K562 (cell line): ENCODE measurements at regions not wholly inside any gene's neighbourhood (a gene's known extent, or its start where the extent isn't known, plus 50 kb on each side); places are given as distances from the start of the nearest gene placed in this dataset.

Experiments
- ATAC-seq: fragments of 200-7000 bp; cut with Tn5 transposase; 3 replicates; pipeline ENCODE4 v1.9.1; 2020; ENCODE audit warnings: moderate library complexity
- BruUV-seq: library from RNA; stranded (reverse); fragments of 400-500 nt; replicated peaks from 2 replicates; lab custom pipeline; 2021; lab: Mats Ljungman, UMichigan
- CTCF ChIA-PET: fragments of 300-600 bp; formaldehyde crosslinking; extraction: SDS; loops from one replicate; lab custom pipeline; 2021; ENCODE audit warnings: low intra/inter-chr PET ratio; lab: Yijun Ruan, JAX
- POLR2A ChIA-PET: fragments of 300-600, 350-650 bp; sonication (Branson Sonifier 250); formaldehyde crosslinking; extraction: SDS; loops from one replicate; lab custom pipeline; 2021; ENCODE audit warnings: antibody characterized with exemption, inconsistent platforms; lab: Yijun Ruan, JAX
- DNase-seq, 4 experiments: peaks; one replicate each; pipeline versions ENCODE4 v3.0.0 to v3.0.0-alpha.2; 2011 to 2018; ENCODE audit warnings: low spot score in 3 of 4, mixed read lengths in 3 of 4; ENCODE audit errors: extremely low read depth in 1 of 4
- FAIRE-seq: peaks from 2 replicates; lab custom pipeline; 2011; peaks lifted over from hg19 to GRCh38; lab: Jason Lieb, UNC
- H2AFZ ChIP-seq: 2 replicates; pipeline ENCODE4 v1.6.0; 2011; ENCODE audit warnings: low read depth, low read length, control low read depth, inconsistent platforms
- H3K27ac ChIP-seq: fragments of 200-600 bp; 3 replicates; pipeline ENCODE4 v1.8.0; 2011; ENCODE audit warnings: low read depth, mild to moderate bottlenecking, control low read depth, inconsistent platforms, low read length, moderate library complexity, mixed read lengths; ENCODE audit errors: extremely low read depth
- H3K27me3 ChIP-seq, 2 experiments: fragments of 300-600 bp in 1 of 2; 2 replicates in 1 of 2; 3 replicates in 1 of 2; pipeline versions ENCODE4 v1.6.0 to v1.8.0; 2011; ENCODE audit warnings: inconsistent platforms in 2 of 2, low read length in 2 of 2, mild to moderate bottlenecking in 1 of 2, mixed read lengths in 1 of 2, moderate library complexity in 1 of 2; ENCODE audit not compliant: control insufficient read depth in 2 of 2, insufficient read depth in 2 of 2
- H3K36me3 ChIP-seq: fragments of 300-600 bp; 3 replicates; pipeline ENCODE4 v1.8.0; 2011; ENCODE audit warnings: mild to moderate bottlenecking, low read length, inconsistent platforms; ENCODE audit not compliant: control insufficient read depth, insufficient read depth
- H3K4me1 ChIP-seq, 2 experiments: fragments of 200-600 bp in 1 of 2; replicated peaks in 1 of 2; 2 replicates in 1 of 2; 3 replicates in 1 of 2; pipeline versions ENCODE4 v1.5.1 to v1.8.0; 2011; ENCODE audit warnings: inconsistent platforms in 2 of 2, low read length in 2 of 2, mild to moderate bottlenecking in 1 of 2, mixed read lengths in 1 of 2, moderate library complexity in 1 of 2; ENCODE audit not compliant: control insufficient read depth in 2 of 2, insufficient read depth in 2 of 2
- H3K4me2 ChIP-seq: 2 replicates; pipeline ENCODE4 v1.6.1; 2011; ENCODE audit warnings: low read length, control low read depth, inconsistent platforms, mixed read lengths; ENCODE audit not compliant: insufficient read depth
- H3K4me3 ChIP-seq: fragments of 200-600 bp; sonication (generic), shearing (Covaris generic); 2 replicates; pipeline ENCODE4 v1.5.1; 2016; ENCODE audit warnings: control low read depth, inconsistent platforms
- H3K79me2 ChIP-seq: fragments of 200-600 bp; 3 replicates; pipeline ENCODE4 v1.8.0; 2011; ENCODE audit warnings: low read length, inconsistent platforms; ENCODE audit not compliant: control insufficient read depth, insufficient read depth
- H3K9ac ChIP-seq, 2 experiments: 2 replicates each; pipeline versions ENCODE4 v1.6.0 to v1.6.1; 2011; ENCODE audit warnings: low read depth in 2 of 2, low read length in 2 of 2, control low read depth in 1 of 2, inconsistent platforms in 1 of 2, mild to moderate bottlenecking in 1 of 2, mixed read lengths in 1 of 2; ENCODE audit not compliant: insufficient read depth in 1 of 2
- H3K9me1 ChIP-seq: one replicate; pipeline ENCODE4 v1.6.0; 2011; ENCODE audit warnings: inconsistent platforms, mild to moderate bottlenecking, low read length, moderate library complexity; ENCODE audit not compliant: control insufficient read depth, insufficient read depth
- H3K9me3 ChIP-seq: replicated peaks from 2 replicates; pipeline ENCODE4 v1.5.1; 2011; ENCODE audit warnings: low read depth, low read length, inconsistent platforms; ENCODE audit not compliant: control insufficient read depth, insufficient read depth
- H4K20me1 ChIP-seq: replicated peaks from 2 replicates; pipeline ENCODE4 v1.6.1; 2011; ENCODE audit warnings: low read length, inconsistent platforms, mixed read lengths; ENCODE audit not compliant: control insufficient read depth, insufficient read depth
- ATF4 ChIP-seq: fragments of 450-650 bp; formaldehyde crosslinking; IDR thresholded peaks from 2 replicates; pipeline ENCODE4 v1.4.0; 2022; ENCODE audit warnings: mild to moderate bottlenecking, moderate library complexity
- BRD4 ChIP-seq: fragments of 200-600 bp; sonication (generic); IDR thresholded peaks from 2 replicates; pipeline ENCODE4 v1.6.1; 2017; ENCODE audit warnings: inconsistent platforms
- CBFA2T3 ChIP-seq: fragments of 450-650 bp; IDR thresholded peaks from 2 replicates; pipeline ENCODE4 v1.6.1; 2017
- ESRRA ChIP-seq: fragments of 450-650 bp; IDR thresholded peaks from 2 replicates; pipeline ENCODE4 v1.6.1; 2014; ENCODE audit warnings: low read depth, mild to moderate bottlenecking, moderate library complexity, borderline replicate concordance
- ETS2 ChIP-seq: IDR thresholded peaks from 2 replicates; pipeline ENCODE4 v1.6.1; 2016; ENCODE audit warnings: borderline replicate concordance, missing genetic modification characterization, mild to moderate bottlenecking, moderate library complexity, missing compliant biosample characterization; ENCODE audit not compliant: poor library complexity, severe bottlenecking
- FOXJ3 ChIP-seq: sonication (generic); formaldehyde crosslinking; IDR thresholded peaks from 2 replicates; pipeline ENCODE4 v1.4.0; 2020; ENCODE audit warnings: mild to moderate bottlenecking, missing genetic modification reagents
- RBM15 ChIP-seq: fragments of 200-400 bp; formaldehyde crosslinking; IDR thresholded peaks from 2 replicates; pipeline ENCODE4 v1.6.1; 2018; ENCODE audit warnings: mild to moderate bottlenecking, low read length, moderate library complexity; ENCODE audit not compliant: insufficient read depth
- SETDB1 ChIP-seq: IDR thresholded peaks from one replicate; pipeline ENCODE4 v1.6.1; 2012; ENCODE audit warnings: low read length, control low read depth, inconsistent platforms
- SMAD2 ChIP-seq: fragments of 150-350 bp; IDR thresholded peaks from 2 replicates; pipeline ENCODE4 v1.6.1; 2014; ENCODE audit warnings: low read depth, mild to moderate bottlenecking, low read length
- TOE1 ChIP-seq, 2 experiments: fragments of 450-650 bp in 1 of 2; sonication (generic) in 1 of 2; formaldehyde crosslinking in 1 of 2; IDR thresholded peaks; 2 replicates each; pipeline versions ENCODE4 v1.7.1 to v1.8.0; 2016 to 2022; ENCODE audit warnings: borderline replicate concordance in 2 of 2, mild to moderate bottlenecking in 2 of 2, antibody characterized with exemption in 1 of 2, inconsistent platforms in 1 of 2, low read depth in 1 of 2, missing genetic modification reagents in 1 of 2, moderate library complexity in 1 of 2
- ZNF507 ChIP-seq: conservative IDR thresholded peaks from 2 replicates; pipeline ENCODE4 v1.6.1; 2017; ENCODE audit warnings: missing genetic modification characterization, missing compliant biosample characterization
- ZNF79 ChIP-seq: fragments of 250-450 bp; sonication (Bioruptor Pico); IDR thresholded peaks from 2 replicates; pipeline ENCODE4 v1.4.0; 2020; ENCODE audit warnings: low read depth, mild to moderate bottlenecking, moderate library complexity
- WGBS: fragments of 100-300 bp; shearing (Covaris generic); methylation state at CpG from one replicate; pipeline ENCODE4 v1.1.6; 2016; ENCODE audit warnings: low coverage, mixed read lengths; ENCODE audit not compliant: insufficient coverage; ENCODE audit errors: missing lambda C conversion rate; 5-methylcytosine and 5-hydroxymethylcytosine counted together
- in situ Hi-C: fragments of 300-500 bp; cut with MboI; formaldehyde crosslinking; loops from 4 replicates; pipeline ENCODE4 v1.15.0; 2018; ENCODE audit warnings: inconsistent platforms, mixed read lengths
- intact Hi-C: fragments of 100-400 bp; cut with micrococcal nuclease; formaldehyde crosslinking; loops from 2 replicates; pipeline ENCODE4 v1.14.2; 2022
- TF ChIP-seq, protein P1 (sequence below): sonication (generic); formaldehyde crosslinking; IDR thresholded peaks from 2 replicates; pipeline ENCODE4 v1.8.0; 2022; ENCODE audit warnings: mild to moderate bottlenecking, missing genetic modification reagents, borderline replicate concordance

DNA sequence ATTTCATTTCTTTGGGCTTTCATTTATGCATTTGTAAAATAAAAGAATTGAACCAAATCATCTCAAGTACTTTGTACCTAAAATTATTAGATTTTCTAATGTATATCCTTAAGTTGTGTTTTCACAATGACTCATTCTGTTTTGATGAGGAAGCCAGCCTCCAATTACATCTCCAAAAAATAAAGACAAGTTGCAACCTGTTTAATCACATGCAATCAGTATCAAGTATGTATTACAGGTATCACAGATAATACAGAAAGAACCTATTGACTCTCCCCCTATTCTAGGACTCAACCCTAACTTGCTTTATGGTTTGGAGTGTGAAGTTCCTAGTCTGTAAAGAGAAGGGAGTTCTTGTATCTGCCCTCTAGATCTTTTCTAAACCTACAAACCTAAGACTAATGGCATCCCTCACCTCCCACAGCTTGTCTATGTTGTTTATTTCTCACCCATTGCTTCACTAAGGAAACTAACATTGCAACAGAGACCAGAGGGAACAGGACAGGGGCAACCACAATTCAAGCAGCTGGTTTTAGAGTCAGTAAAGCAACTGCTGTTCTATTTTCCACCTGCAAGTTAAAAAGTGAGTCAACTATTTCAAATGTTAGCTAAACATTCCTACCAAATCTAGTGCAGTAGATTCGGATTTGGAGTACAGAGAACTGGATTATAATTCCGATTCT lies 141.1 kb upstream of the ETAA1 start:
- WGBS, result 0% methylated on average over 2 of the region's 2 CpGs
- H3K9me3 ChIP-seq, result no peaks in the 10 kb centered on the region
- ATAC-seq (no peak), FAIRE-seq (no peak), DNase-seq (no peak)
- ChIA-PET CTCF (no interaction called here), POLR2A (no interaction called here)
- TF ChIP-seq ZNF79 (CRISPR knock-in tag) (no peak), ATF4 (CRISPR knock-in tag) (no peak), SETDB1 (no peak), ETS2 (tag) (no peak), ZNF507 (tag) (no peak), TOE1 (IDR thresholded peaks at IDR 0.05; ENCODE audit: borderline replicate concordance) (no peak), TOE1 (CRISPR knock-in tag; IDR thresholded peaks at IDR 0.05; ENCODE audit: borderline replicate concordance, low read depth) (no peak), BRD4 (no peak), CBFA2T3 (no peak), FOXJ3 (no peak), RBM15 (no peak), SMAD2 (no peak), ESRRA (no peak)
- TF ChIP-seq, protein P1, sequence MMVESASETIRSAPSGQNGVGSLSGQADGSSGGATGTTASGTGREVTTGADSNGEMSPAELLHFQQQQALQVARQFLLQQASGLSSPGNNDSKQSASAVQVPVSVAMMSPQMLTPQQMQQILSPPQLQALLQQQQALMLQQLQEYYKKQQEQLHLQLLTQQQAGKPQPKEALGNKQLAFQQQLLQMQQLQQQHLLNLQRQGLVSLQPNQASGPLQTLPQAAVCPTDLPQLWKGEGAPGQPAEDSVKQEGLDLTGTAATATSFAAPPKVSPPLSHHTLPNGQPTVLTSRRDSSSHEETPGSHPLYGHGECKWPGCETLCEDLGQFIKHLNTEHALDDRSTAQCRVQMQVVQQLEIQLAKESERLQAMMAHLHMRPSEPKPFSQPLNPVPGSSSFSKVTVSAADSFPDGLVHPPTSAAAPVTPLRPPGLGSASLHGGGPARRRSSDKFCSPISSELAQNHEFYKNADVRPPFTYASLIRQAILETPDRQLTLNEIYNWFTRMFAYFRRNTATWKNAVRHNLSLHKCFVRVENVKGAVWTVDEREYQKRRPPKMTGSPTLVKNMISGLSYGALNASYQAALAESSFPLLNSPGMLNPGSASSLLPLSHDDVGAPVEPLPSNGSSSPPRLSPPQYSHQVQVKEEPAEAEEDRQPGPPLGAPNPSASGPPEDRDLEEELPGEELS, result no peak
- no peaks in the 10 kb centered on the region for H3K79me2 ChIP-seq
- no peaks in the 10 kb centered on the region; a peak in 1 of 5 replicates for H3K27me3 ChIP-seq
- H2AFZ ChIP-seq, result no peak overlapping the region
- H3K27ac ChIP-seq, result no peak overlapping the region
- no peaks in the 10 kb centered on the region for H3K4me1 ChIP-seq
- H3K4me2 ChIP-seq, result no peak overlapping the region
- BruUV-seq, result no TSS peak
- H3K9me1 ChIP-seq, result no peaks in the 10 kb centered on the region
- no peaks in the 10 kb centered on the region for H4K20me1 ChIP-seq
- H3K4me3 ChIP-seq, result no peak overlapping the region
- intact Hi-C loops (no loop called here), in situ Hi-C loops (no loop called here)
- H3K36me3 ChIP-seq, result no peaks in the 10 kb centered on the region
- H3K9ac ChIP-seq, result no peak overlapping the region
